GM23248 (cell line): ENCODE measurements at regions not wholly inside any gene's neighbourhood (a gene's known extent, or its start where the extent isn't known, plus 50 kb on each side); places are given as distances from the start of the nearest gene placed in this dataset.
"Not testable (repeated sequence)": the region's sequence is repeated elsewhere in the genome, so short reads cannot be mapped to it uniquely, and the experiment has no call there.

Experiments
- EZH2 ChIP-seq: fragments of 200-600 bp; sonication (generic); IDR thresholded peaks from 2 replicates; pipeline ENCODE4 v1.6.1; 2018; ENCODE audit warnings: antibody characterized with exemption, mild to moderate bottlenecking; ENCODE audit not compliant: insufficient read depth, poor library complexity, severe bottlenecking
- EZH2phosphoT487 ChIP-seq: fragments of 200-600 bp; sonication (generic); IDR thresholded peaks from 2 replicates; pipeline ENCODE4 v1.6.1; 2018; ENCODE audit warnings: antibody characterized with exemption, moderate library complexity, mild to moderate bottlenecking, low read depth; ENCODE audit not compliant: insufficient read depth

DNA sequence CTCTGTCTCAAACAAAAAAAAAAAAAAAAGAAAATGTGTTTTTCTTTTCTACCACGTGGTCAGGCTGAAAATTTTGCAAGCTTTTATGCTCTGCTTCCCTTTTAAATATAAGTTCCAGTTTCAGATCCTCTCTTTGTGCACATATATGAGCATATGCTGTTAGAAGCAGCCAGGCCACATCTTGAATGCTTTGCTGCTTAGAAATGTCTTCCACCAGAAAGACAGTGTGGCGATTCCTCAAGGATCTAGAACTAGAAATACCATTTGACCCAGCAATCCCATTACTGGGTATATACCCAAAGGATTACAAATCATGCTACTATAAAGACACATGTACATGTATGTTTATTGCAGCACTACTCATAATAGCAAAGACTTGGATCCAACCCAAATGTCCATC lies 119.0 kb downstream of the BMP4 start:
- not testable (repeated sequence) for TF ChIP-seq EZH2phosphoT487, EZH2
